K562 (cell line): ENCODE measurements at regions not wholly inside any gene's neighbourhood (a gene's known extent, or its start where the extent isn't known, plus 50 kb on each side); places are given as distances from the start of the nearest gene placed in this dataset.

Source experiments
- ATAC-seq: fragments of 200-7000 bp; cut with Tn5 transposase; 3 replicates; pipeline ENCODE4 v1.9.1; 2020; ENCODE audit warnings: moderate library complexity
- BruUV-seq: library from RNA; stranded (reverse); fragments of 400-500 nt; replicated peaks from 2 replicates; lab custom pipeline; 2021; lab: Mats Ljungman, UMichigan
- CTCF ChIA-PET: fragments of 300-600 bp; formaldehyde crosslinking; extraction: SDS; loops from one replicate; lab custom pipeline; 2021; ENCODE audit warnings: low intra/inter-chr PET ratio; lab: Yijun Ruan, JAX
- POLR2A ChIA-PET: fragments of 300-600, 350-650 bp; sonication (Branson Sonifier 250); formaldehyde crosslinking; extraction: SDS; loops from one replicate; lab custom pipeline; 2021; ENCODE audit warnings: antibody characterized with exemption, inconsistent platforms; lab: Yijun Ruan, JAX
- DNase-seq, 4 experiments: peaks; one replicate each; pipeline versions ENCODE4 v3.0.0 to v3.0.0-alpha.2; 2011 to 2018; ENCODE audit warnings: low spot score in 3 of 4, mixed read lengths in 3 of 4; ENCODE audit errors: extremely low read depth in 1 of 4
- FAIRE-seq: peaks from 2 replicates; lab custom pipeline; 2011; peaks lifted over from hg19 to GRCh38; lab: Jason Lieb, UNC
- H2AFZ ChIP-seq: 2 replicates; pipeline ENCODE4 v1.6.0; 2011; ENCODE audit warnings: low read depth, low read length, control low read depth, inconsistent platforms
- H3K27ac ChIP-seq: fragments of 200-600 bp; 3 replicates; pipeline ENCODE4 v1.8.0; 2011; ENCODE audit warnings: low read depth, mild to moderate bottlenecking, control low read depth, inconsistent platforms, low read length, moderate library complexity, mixed read lengths; ENCODE audit errors: extremely low read depth
- H3K27me3 ChIP-seq, 2 experiments: fragments of 300-600 bp in 1 of 2; 2 replicates in 1 of 2; 3 replicates in 1 of 2; pipeline versions ENCODE4 v1.6.0 to v1.8.0; 2011; ENCODE audit warnings: inconsistent platforms in 2 of 2, low read length in 2 of 2, mild to moderate bottlenecking in 1 of 2, mixed read lengths in 1 of 2, moderate library complexity in 1 of 2; ENCODE audit not compliant: control insufficient read depth in 2 of 2, insufficient read depth in 2 of 2
- H3K36me3 ChIP-seq: fragments of 300-600 bp; 3 replicates; pipeline ENCODE4 v1.8.0; 2011; ENCODE audit warnings: mild to moderate bottlenecking, low read length, inconsistent platforms; ENCODE audit not compliant: control insufficient read depth, insufficient read depth
- H3K4me1 ChIP-seq, 2 experiments: fragments of 200-600 bp in 1 of 2; replicated peaks in 1 of 2; 2 replicates in 1 of 2; 3 replicates in 1 of 2; pipeline versions ENCODE4 v1.5.1 to v1.8.0; 2011; ENCODE audit warnings: inconsistent platforms in 2 of 2, low read length in 2 of 2, mild to moderate bottlenecking in 1 of 2, mixed read lengths in 1 of 2, moderate library complexity in 1 of 2; ENCODE audit not compliant: control insufficient read depth in 2 of 2, insufficient read depth in 2 of 2
- H3K4me2 ChIP-seq: 2 replicates; pipeline ENCODE4 v1.6.1; 2011; ENCODE audit warnings: low read length, control low read depth, inconsistent platforms, mixed read lengths; ENCODE audit not compliant: insufficient read depth
- H3K4me3 ChIP-seq: fragments of 200-600 bp; sonication (generic), shearing (Covaris generic); 2 replicates; pipeline ENCODE4 v1.5.1; 2016; ENCODE audit warnings: control low read depth, inconsistent platforms
- H3K79me2 ChIP-seq: fragments of 200-600 bp; 3 replicates; pipeline ENCODE4 v1.8.0; 2011; ENCODE audit warnings: low read length, inconsistent platforms; ENCODE audit not compliant: control insufficient read depth, insufficient read depth
- H3K9ac ChIP-seq, 2 experiments: 2 replicates each; pipeline versions ENCODE4 v1.6.0 to v1.6.1; 2011; ENCODE audit warnings: low read depth in 2 of 2, low read length in 2 of 2, control low read depth in 1 of 2, inconsistent platforms in 1 of 2, mild to moderate bottlenecking in 1 of 2, mixed read lengths in 1 of 2; ENCODE audit not compliant: insufficient read depth in 1 of 2
- H3K9me1 ChIP-seq: one replicate; pipeline ENCODE4 v1.6.0; 2011; ENCODE audit warnings: inconsistent platforms, mild to moderate bottlenecking, low read length, moderate library complexity; ENCODE audit not compliant: control insufficient read depth, insufficient read depth
- H3K9me3 ChIP-seq: replicated peaks from 2 replicates; pipeline ENCODE4 v1.5.1; 2011; ENCODE audit warnings: low read depth, low read length, inconsistent platforms; ENCODE audit not compliant: control insufficient read depth, insufficient read depth
- H4K20me1 ChIP-seq: replicated peaks from 2 replicates; pipeline ENCODE4 v1.6.1; 2011; ENCODE audit warnings: low read length, inconsistent platforms, mixed read lengths; ENCODE audit not compliant: control insufficient read depth, insufficient read depth
- CTBP1 ChIP-seq: fragments of 450-650 bp; IDR thresholded peaks from 2 replicates; pipeline ENCODE4 v1.6.1; 2016; ENCODE audit warnings: borderline replicate concordance
- CTCF ChIP-seq, 3 experiments: IDR thresholded peaks in 2 of 3; conservative IDR thresholded peaks in 1 of 3; 2 replicates each; pipeline ENCODE4 v1.5.1; 2011 to 2012; ENCODE audit warnings: low read length in 3 of 3, mild to moderate bottlenecking in 3 of 3, control low read depth in 2 of 3, improper control_type of control experiment in 1 of 3, inconsistent platforms in 1 of 3, low read depth in 1 of 3, mixed read lengths in 1 of 3, moderate library complexity in 1 of 3; ENCODE audit not compliant: insufficient read depth in 2 of 3
- E4F1 ChIP-seq: fragments of 250-450 bp; sonication (Bioruptor Pico); IDR thresholded peaks from 2 replicates; pipeline ENCODE4 v1.5.0; 2021; ENCODE audit warnings: mild to moderate bottlenecking, borderline replicate concordance
- ILK ChIP-seq: fragments of 450-650 bp; IDR thresholded peaks from 2 replicates; pipeline ENCODE4 v1.6.1; 2016; ENCODE audit warnings: missing genetic modification characterization, low read depth, mild to moderate bottlenecking, missing compliant biosample characterization, moderate library complexity, borderline replicate concordance
- KAT2B ChIP-seq: IDR thresholded peaks from one replicate; pipeline ENCODE4 v1.6.1; 2012; ENCODE audit warnings: low read depth, mild to moderate bottlenecking, control low read depth, inconsistent platforms, low read length, moderate library complexity
- KLF10 ChIP-seq: fragments of 250-450 bp; sonication (Bioruptor Pico); IDR thresholded peaks from 2 replicates; pipeline ENCODE4 v1.6.1; 2021; ENCODE audit warnings: matching md5 sums
- MCM7 ChIP-seq, 2 experiments: fragments of 450-650 bp; IDR thresholded peaks; 2 replicates each; pipeline ENCODE4 v1.6.1; 2016 to 2018
- POLR2G ChIP-seq: fragments of 200-400 bp; formaldehyde crosslinking; IDR thresholded peaks from 2 replicates; pipeline ENCODE4 v1.6.1; 2017; ENCODE audit warnings: low read depth, mild to moderate bottlenecking, antibody characterized with exemption, low read length, moderate library complexity
- POU5F1 ChIP-seq: fragments of 150-350 bp; IDR thresholded peaks from 2 replicates; pipeline ENCODE4 v1.6.1; 2014; ENCODE audit warnings: borderline replicate concordance, low read length, low read depth, mild to moderate bottlenecking; ENCODE audit not compliant: partially characterized antibody
- RB1 ChIP-seq: fragments of 450-650 bp; IDR thresholded peaks from 2 replicates; pipeline ENCODE4 v1.6.1; 2017; ENCODE audit warnings: low read depth, mild to moderate bottlenecking
- RHOXF2B ChIP-seq: fragments of 250-450 bp; sonication (Bioruptor Pico); conservative IDR thresholded peaks from 2 replicates; pipeline ENCODE4 v1.5.1; 2021
- THRB ChIP-seq: fragments of 450-650 bp; formaldehyde crosslinking; conservative IDR thresholded peaks from 2 replicates; pipeline ENCODE4 v1.4.0; 2022; ENCODE audit warnings: mild to moderate bottlenecking, missing genetic modification characterization
- ZNF408 ChIP-seq: fragments of 250-450 bp; sonication (Bioruptor Pico); IDR thresholded peaks from 2 replicates; pipeline ENCODE4 v1.4.0; 2020; ENCODE audit warnings: low read depth, mild to moderate bottlenecking, moderate library complexity
- ZNF584 ChIP-seq: fragments of 200-800 bp; sonication (Bioruptor generic); IDR thresholded peaks from 2 replicates; pipeline ENCODE4 v1.6.1; 2016; ENCODE audit warnings: low read depth, mild to moderate bottlenecking, missing genetic modification characterization, missing compliant biosample characterization
- WGBS: fragments of 100-300 bp; shearing (Covaris generic); methylation state at CpG from one replicate; pipeline ENCODE4 v1.1.6; 2016; ENCODE audit warnings: low coverage, mixed read lengths; ENCODE audit not compliant: insufficient coverage; ENCODE audit errors: missing lambda C conversion rate; 5-methylcytosine and 5-hydroxymethylcytosine counted together
- in situ Hi-C: fragments of 300-500 bp; cut with MboI; formaldehyde crosslinking; loops from 4 replicates; pipeline ENCODE4 v1.15.0; 2018; ENCODE audit warnings: inconsistent platforms, mixed read lengths
- intact Hi-C: fragments of 100-400 bp; cut with micrococcal nuclease; formaldehyde crosslinking; loops from 2 replicates; pipeline ENCODE4 v1.14.2; 2022
- TF ChIP-seq, protein P1 (sequence below): fragments of 450-650 bp; conservative IDR thresholded peaks from 2 replicates; pipeline ENCODE4 v1.6.1; 2016; ENCODE audit warnings: missing genetic modification characterization, low read depth, mild to moderate bottlenecking, control low read depth, missing compliant biosample characterization

- no peak for TF ChIP-seq POLR2G
- no peak for TF ChIP-seq ZNF408 (CRISPR knock-in tag)
- no peak for TF ChIP-seq RB1
- TF ChIP-seq KAT2B = no peak
- TF ChIP-seq RHOXF2B (CRISPR knock-in tag) = no peak
Observed at GRCh38 chr4:27966664-27967063, 1106.0 kb downstream of the STIM2 start (continued).

DNA sequence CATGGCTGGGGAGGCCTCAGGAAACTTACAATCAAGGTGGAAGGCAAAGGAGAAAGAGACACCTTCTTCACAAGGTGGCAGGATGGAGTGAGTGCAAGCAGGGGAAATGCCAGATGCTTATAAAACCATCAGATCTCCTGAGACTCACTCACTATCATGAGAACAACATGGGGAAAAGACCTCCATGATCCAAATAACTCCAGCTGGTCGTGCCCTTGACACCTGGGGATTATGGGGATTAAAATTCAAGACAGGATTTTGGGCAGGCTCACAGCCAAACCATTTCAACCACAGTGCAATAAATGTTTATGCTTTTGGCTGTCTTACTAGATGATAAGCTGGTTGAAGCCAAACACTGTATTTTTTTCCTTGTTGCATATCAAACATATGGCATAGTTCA lies 1112.4 kb downstream of the STIM2 start:
- Histone ChIP-seq H3K9ac (no peak overlapping the region), H3K79me2 (no peaks in the 10 kb centered on the region), H4K20me1 (no peaks in the 10 kb centered on the region), H3K27ac (no peak overlapping the region), H3K36me3 (no peaks in the 10 kb centered on the region), H3K4me1 (no peaks in the 10 kb centered on the region), H2AFZ (no peak overlapping the region), H3K4me3 (no peak overlapping the region), H3K9me1 (no peaks in the 10 kb centered on the region), H3K4me2 (no peak overlapping the region), H3K27me3 (no peaks in the 10 kb centered on the region), H3K9me3 (no peaks in the 10 kb centered on the region)
- 0% methylated on average over 1 of the region's 1 CpG for WGBS
- no peak for FAIRE-seq
- in situ Hi-C loops (no loop called here), intact Hi-C loops (no loop called here)
- ChIA-PET POLR2A (no interaction called here), CTCF (no interaction called here)
- no peak for DNase-seq
- no TSS peak for BruUV-seq
- no peak for ATAC-seq
- TF ChIP-seq, protein P1, sequence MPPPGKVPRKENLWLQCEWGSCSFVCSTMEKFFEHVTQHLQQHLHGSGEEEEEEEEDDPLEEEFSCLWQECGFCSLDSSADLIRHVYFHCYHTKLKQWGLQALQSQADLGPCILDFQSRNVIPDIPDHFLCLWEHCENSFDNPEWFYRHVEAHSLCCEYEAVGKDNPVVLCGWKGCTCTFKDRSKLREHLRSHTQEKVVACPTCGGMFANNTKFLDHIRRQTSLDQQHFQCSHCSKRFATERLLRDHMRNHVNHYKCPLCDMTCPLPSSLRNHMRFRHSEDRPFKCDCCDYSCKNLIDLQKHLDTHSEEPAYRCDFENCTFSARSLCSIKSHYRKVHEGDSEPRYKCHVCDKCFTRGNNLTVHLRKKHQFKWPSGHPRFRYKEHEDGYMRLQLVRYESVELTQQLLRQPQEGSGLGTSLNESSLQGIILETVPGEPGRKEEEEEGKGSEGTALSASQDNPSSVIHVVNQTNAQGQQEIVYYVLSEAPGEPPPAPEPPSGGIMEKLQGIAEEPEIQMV (tag) = no peak
- TF ChIP-seq E4F1 (no peak), ILK (tag) (no peak), THRB (CRISPR knock-in tag) (no peak), POU5F1 (no peak), CTBP1 (no peak), CTCF (IDR thresholded peaks at IDR 0.05 in 2 of 3, conservative IDR thresholded peaks at IDR 0.05 in 1 of 3; ENCODE audit: insufficient read depth in 2 of 3, low read depth in 1 of 3, low read length in 3 of 3) (no peak), ZNF584 (no peak), MCM7 (IDR thresholded peaks at IDR 0.05) (no peak), KLF10 (CRISPR knock-in tag) (no peak)
